Pulmonary artery endothelial cell (primary cell): ENCODE measurements at regions not wholly inside any gene's neighbourhood (a gene's known extent, or its start where the extent isn't known, plus 50 kb on each side); places are given as distances from the start of the nearest gene placed in this dataset.
"Not testable (repeated sequence)": the region's sequence is repeated elsewhere in the genome, so short reads cannot be mapped to it uniquely, and the experiment has no call there.

ENCODE experiments used
- DNase-seq: peaks from one replicate; pipeline ENCODE4 v3.0.0-alpha.2; 2011; ENCODE audit warnings: low read depth, low spot score

DNA sequence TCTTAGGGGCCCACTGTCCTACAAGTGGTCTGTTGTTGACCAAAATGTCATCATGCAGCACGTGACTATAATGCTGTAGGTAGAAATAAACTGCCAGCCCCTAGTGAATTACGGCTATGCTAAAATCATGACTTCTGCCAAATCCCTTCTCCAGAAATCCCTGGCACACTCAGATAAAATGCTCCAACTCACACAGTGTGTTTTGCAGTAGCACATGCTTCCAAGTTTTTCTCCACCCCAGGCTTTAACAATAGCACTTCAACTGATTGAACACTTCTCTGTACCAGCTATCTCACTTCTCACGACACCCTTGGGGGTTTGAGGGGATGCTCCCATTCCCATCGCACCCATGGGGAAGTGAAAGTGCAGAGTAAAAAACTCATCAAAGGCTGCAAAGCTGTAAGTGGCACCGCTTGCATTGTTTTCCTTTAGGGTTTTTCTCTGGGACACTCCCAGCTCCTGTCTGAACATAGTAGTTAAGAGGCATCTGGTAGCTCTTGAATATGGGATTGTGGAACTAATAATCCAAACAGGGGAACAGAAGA, 151.0 kb upstream of the SLC24A2 start:
- DNase-seq, result no peak

- DNase-seq, result no peak
Measured at GRCh38 chr9:19938990-19939733, 150.3 kb upstream of the SLC24A2 start.

DNA sequence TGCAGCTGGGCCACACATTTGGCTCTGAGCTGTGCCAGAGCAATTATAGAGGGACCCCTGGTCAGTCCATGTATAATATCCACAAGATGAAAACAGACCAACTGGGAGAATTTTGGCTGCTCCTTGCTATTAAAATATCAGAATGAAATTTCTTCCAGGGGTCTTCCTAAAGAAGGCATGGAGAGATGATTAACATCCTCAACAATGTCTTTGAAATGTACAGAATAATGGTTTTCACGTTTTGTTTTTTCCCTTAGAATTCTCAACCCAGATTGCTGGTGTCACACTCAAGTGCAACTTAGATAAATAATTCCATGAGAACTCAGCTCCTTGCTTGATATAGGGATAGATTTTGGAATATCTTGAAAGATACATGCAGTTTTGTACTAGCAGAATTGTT, 148.3 kb upstream of the SLC24A2 start:
- no peak for DNase-seq

- DNase-seq, result no peak
Measured at GRCh38 chr9:19936598-19936997, 147.8 kb upstream of the SLC24A2 start.

DNA sequence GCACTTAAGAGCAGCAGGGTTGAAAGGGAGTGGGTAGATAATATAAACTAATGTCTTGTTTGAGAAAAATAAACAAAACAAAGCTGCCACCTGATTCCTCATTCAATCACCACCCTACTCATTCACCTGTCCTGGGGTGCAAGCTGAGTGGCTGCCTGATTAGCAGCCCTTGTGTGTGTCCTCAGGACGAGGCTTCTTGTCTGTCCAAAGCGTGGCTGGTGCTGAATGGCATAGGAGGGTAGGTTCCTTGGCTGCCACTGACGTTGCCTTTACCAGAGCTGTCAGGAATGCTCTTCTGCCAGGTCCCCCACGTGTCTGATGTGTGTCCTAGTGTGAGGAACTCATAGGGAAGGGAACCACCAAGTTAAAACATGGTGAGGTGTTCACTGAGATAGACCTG, 146.6 kb upstream of the SLC24A2 start:
- DNase-seq, result no peak

DNA sequence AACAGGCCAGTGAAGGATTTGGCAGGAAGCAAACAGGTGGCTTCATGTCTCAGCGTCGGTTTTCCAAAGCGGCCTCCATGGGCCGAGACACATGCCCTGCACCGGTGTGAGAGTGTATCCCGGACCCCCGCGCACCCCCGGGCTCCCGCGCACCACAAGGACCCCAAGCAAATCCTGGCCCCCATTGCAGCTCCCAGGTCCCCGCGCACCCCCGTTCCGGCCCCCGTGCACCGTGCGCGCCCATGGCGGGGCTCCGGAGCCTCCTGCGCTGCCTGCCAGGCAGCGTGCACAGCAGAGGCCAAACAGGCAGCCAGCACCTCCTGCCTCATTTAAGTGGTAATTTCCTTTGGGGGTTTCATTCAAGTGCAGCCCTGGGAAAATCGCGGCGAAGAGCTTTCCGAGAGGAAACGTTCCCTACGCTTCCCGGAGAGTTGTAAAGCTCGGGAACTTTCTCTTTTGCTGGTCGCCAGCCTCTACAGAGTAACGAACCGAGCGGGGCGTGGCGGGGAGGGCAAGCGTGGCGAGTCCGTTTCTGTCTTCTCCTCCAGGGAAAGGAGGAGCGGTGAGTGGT, 145.5 kb upstream of the SLC24A2 start:
- DNase-seq, result no peak

GRCh38 chr9:19931098-19931890, 142.5 kb upstream of the SLC24A2 start:
- DNase-seq, result no peak

DNA sequence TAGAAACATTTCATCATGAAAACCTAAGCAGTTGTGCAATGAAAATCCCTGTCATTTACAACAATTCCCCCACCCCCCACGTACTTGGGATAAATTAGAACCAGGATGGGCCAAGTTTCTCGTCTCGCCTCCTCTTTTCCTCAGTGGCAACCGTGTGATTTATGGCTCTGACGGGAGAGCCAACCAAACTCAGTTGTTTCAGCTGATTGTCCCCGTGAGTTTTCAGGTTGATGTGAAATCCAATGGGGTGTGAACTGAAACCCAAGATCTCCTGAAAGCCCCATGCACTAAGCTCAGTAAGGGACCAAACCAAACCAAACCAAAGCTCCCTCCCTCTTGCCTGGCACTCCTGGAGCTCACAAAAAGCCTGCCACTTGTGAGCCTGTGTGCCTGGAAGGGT, 138.7 kb upstream of the SLC24A2 start:
- no peak for DNase-seq

GRCh38 chr9:19926774-19927173, 137.9 kb upstream of the SLC24A2 start:
- no peak for DNase-seq

GRCh38 chr9:19925674-19926503, 137.1 kb upstream of the SLC24A2 start:
- peak; percentile 27 for DNase-seq

DNA sequence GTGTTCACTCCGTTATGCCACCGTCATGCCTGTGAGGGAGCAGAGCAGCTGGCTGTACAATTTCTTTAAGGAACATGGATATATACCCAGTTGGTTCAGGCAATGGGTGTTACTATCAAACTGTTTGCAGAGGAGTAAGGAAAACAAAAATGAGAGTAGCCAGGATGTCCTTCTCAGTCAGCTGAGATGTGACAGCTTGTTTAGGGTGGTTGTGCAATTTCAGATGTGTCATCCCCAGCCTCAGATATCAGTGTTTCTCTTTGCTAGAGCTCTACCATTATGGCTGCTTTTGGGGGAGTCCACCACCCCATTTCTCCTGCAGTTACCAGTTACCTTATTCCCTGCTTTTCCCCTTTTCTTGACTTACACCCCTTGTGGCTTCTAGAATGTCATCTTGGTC, 135.2 kb upstream of the SLC24A2 start:
- no peak for DNase-seq

- no peak for DNase-seq
Measured at GRCh38 chr9:19922476-19923118, 133.8 kb upstream of the SLC24A2 start.

DNA sequence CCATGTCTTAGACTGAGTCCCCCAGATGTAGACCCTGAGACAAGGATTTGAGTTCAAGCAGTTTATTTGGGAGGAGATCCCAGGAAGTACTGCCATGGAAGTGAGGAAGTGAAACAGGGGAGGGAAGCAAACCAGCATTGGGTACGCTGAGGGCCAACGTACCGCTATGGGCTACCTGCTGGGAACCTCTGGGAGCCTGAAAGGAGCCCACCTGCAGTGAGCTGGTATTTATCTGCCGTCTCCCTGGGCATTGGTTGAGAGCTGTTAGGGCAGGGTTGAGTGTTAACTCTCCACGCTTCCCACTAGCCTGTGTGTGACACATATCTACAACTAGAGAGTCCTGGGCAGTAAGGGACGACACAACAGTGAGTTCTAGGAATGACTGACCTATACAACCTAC, 131.6 kb upstream of the SLC24A2 start:
- no peak for DNase-seq

DNA sequence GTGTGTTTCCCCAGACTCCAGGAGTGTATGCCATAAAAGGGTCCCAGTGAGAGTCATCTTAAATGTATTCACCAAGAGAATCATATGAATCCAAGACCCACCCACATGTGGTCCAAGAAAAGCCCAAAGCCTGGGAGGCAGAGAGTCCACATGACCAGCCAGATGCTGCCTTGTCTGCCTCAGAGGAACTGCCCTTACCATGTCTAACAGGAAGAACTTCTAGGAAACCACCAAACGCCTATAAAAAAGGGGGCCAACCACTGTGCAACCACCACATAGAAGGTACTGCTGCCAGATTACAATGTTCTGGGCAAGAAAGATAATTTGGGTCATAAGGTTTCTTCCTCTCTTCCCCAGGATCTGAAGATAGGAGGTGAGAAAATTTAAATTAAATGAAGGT, 129.8 kb upstream of the SLC24A2 start:
- DNase-seq, result no peak

GRCh38 chr9:19914044-19914443, 125.2 kb upstream of the SLC24A2 start:
- DNase-seq, result no peak

DNA sequence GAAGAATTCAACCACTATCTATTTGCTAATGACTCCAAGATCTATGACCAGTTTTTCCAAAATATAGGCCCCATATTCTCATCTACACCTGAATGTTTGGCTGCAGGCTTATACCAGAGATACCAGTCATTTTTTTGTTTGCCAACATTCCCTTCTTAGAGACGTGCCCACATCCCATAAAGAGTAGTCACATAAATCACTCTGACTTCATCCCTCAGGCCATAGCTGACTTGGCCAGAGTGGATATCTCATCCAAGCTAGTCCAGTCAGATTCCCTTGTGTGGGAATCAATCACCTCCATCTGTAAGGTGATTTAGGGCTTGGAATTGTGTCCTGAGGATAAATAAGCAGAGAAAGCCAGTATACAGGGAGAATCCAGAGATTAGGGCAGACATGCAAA, 124.3 kb upstream of the SLC24A2 start:
- no peak for DNase-seq

DNA sequence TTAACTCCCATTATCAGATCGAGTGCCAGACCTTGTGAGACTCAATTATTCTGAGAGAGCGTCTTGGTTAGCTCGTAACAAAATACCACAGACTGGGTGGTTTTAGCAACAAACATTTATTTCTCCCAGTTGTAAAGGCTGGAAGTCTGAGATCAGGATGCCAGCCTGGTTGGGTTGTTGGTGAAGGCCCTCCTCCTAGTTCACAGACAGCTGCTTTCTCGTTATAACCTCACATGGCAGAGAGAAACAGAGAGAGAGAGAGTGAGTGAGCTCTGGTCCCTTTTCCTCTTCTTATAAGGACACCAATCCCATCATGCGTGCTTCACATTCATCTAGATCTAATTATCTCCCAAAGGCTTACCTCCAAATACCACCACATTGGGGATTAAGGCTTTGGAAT, 114.2 kb upstream of the SLC24A2 start:
- DNase-seq, result no peak

- no peak for DNase-seq
Measured at GRCh38 chr9:19901586-19901985, 112.7 kb upstream of the SLC24A2 start.

DNA sequence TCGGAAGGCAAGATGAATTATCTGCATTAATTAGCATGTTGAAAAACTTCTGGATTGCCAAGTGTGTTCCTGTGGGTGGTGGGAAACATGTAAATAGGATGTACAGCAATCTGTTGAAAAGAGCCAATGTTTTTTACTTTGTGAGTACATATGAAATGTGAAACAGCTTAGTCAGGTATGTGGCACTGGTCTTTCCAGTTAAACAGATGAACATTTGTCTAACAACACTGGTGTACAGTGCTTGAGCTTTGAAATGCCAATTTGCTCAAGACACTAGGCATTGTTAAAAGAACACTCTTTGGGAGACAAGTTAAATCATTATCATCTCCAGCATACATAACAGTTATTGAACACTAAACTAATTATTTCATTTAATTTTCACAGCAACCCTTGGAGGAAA, 107.3 kb upstream of the SLC24A2 start:
- no peak for DNase-seq

DNA sequence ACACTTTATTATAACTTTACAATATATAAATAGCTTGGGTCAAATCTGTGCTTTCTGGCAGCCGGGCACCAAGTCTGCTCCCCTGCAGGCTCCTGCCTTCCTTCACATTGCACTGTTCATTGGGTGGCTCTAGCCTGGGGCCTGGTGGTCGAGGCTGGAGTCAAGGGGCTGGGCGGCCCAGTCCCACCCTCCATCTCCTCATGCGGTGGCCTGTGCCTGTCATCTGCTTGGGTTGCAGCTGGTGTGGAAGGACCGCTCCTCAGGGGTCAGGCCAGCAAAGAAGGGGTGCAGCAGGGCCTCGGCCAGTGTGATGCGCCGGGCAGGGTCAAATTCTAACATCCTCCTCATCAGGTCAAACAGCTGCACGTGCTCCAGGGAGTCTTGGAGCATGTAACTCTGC, 106.7 kb upstream of the SLC24A2 start:
- DNase-seq, result not testable (repeated sequence)

DNA sequence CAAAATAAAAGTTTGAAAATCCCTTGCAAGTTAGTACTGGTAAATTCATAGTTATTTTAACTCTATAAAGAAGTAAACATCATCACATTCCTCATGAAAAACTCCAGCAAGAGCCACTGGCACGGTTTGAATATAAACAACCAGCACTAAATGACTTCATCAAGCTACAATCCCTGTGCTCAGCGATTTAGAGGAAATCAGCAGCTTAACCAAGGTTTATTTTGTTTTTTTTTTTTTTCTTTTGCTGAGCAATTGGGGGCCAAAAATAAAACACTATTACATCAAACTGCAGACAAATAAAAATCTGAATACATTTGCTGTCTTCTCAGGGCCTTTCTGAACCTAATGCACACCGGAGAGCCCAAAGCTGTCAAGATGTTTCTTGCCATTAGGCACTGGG, 106.2 kb upstream of the SLC24A2 start:
- DNase-seq, result no peak
